Mesenchymal stem cell (in vitro differentiated cells and primary cell): ENCODE measurements at regions not wholly inside any gene's neighbourhood (a gene's known extent, or its start where the extent isn't known, plus 50 kb on each side); places are given as distances from the start of the nearest gene placed in this dataset.

Experiments
- DNase-seq: peaks from one replicate; pipeline ENCODE4 v3.0.0-alpha.2; 2013
- H2AFZ ChIP-seq: one replicate; pipeline ENCODE4 v1.6.1; 2013; ENCODE audit warnings: low read depth, mild to moderate bottlenecking, control low read depth, inconsistent platforms, low read length, moderate library complexity
- H2AK5ac ChIP-seq: 2 replicates; pipeline ENCODE4 v1.6.1; 2013; ENCODE audit warnings: low read length, moderate library complexity, mild to moderate bottlenecking, inconsistent platforms; ENCODE audit not compliant: severe bottlenecking
- H2BK120ac ChIP-seq: one replicate; pipeline ENCODE4 v1.6.1; 2013; ENCODE audit warnings: low read depth, mild to moderate bottlenecking, inconsistent platforms, low read length, moderate library complexity
- H2BK12ac ChIP-seq, 2 experiments: one replicate each; pipeline ENCODE4 v1.6.1; 2013; ENCODE audit warnings: inconsistent platforms in 2 of 2, low read length in 2 of 2, mild to moderate bottlenecking in 2 of 2, moderate library complexity in 2 of 2, control low read depth in 1 of 2
- H2BK15ac ChIP-seq: one replicate; pipeline ENCODE4 v1.6.1; 2013; ENCODE audit warnings: mild to moderate bottlenecking, low read depth, inconsistent platforms; ENCODE audit not compliant: poor library complexity, severe bottlenecking
- H2BK5ac ChIP-seq: 2 replicates; pipeline ENCODE4 v1.6.1; 2013; ENCODE audit warnings: low read depth, mild to moderate bottlenecking, low read length, control low read depth, inconsistent platforms; ENCODE audit not compliant: poor library complexity, severe bottlenecking
- H3K14ac ChIP-seq, 2 experiments: one replicate each; pipeline ENCODE4 v1.6.1; 2013; ENCODE audit warnings: inconsistent platforms in 2 of 2, low read length in 2 of 2, control low read depth in 1 of 2, mild to moderate bottlenecking in 1 of 2, moderate library complexity in 1 of 2
- H3K18ac ChIP-seq, 2 experiments: one replicate each; pipeline ENCODE4 v1.6.1; 2013; ENCODE audit warnings: inconsistent platforms in 2 of 2, low read length in 2 of 2, control low read depth in 1 of 2, low read depth in 1 of 2, mild to moderate bottlenecking in 1 of 2
- H3K23ac ChIP-seq, 2 experiments: one replicate each; pipeline ENCODE4 v1.6.1; 2013; ENCODE audit warnings: inconsistent platforms in 2 of 2, low read length in 2 of 2, mild to moderate bottlenecking in 2 of 2, moderate library complexity in 2 of 2, control low read depth in 1 of 2
- H3K27ac ChIP-seq: 2 replicates; pipeline ENCODE4 v1.5.1; 2013; ENCODE audit warnings: mild to moderate bottlenecking, moderate library complexity, low read length, control low read depth, inconsistent platforms; ENCODE audit not compliant: poor library complexity, severe bottlenecking
- H3K27me3 ChIP-seq, 2 experiments: 2 replicates each; pipeline versions ENCODE4 v1.6.1 to v1.7.0; 2013; ENCODE audit warnings: low read length in 2 of 2, mild to moderate bottlenecking in 2 of 2, moderate library complexity in 2 of 2, control low read depth in 1 of 2, inconsistent platforms in 1 of 2; ENCODE audit not compliant: control insufficient read depth in 1 of 2, insufficient read depth in 1 of 2
- H3K36me3 ChIP-seq, 2 experiments: 2 replicates each; pipeline versions ENCODE4 v1.6.1 to v1.7.0; 2013; ENCODE audit warnings: low read length in 2 of 2, control low read depth in 1 of 2, inconsistent platforms in 1 of 2, low read depth in 1 of 2, mild to moderate bottlenecking in 1 of 2; ENCODE audit not compliant: insufficient read depth in 2 of 2, control insufficient read depth in 1 of 2
- H3K4ac ChIP-seq, 2 experiments: one replicate each; pipeline ENCODE4 v1.6.1; 2013; ENCODE audit warnings: inconsistent platforms in 2 of 2, low read length in 2 of 2, mild to moderate bottlenecking in 2 of 2, moderate library complexity in 2 of 2, control low read depth in 1 of 2, low read depth in 1 of 2
- H3K4me1 ChIP-seq: 2 replicates; pipeline ENCODE4 v1.6.1; 2013; ENCODE audit warnings: low read depth, low read length, control low read depth; ENCODE audit not compliant: control insufficient read depth, insufficient read depth
- H3K4me2 ChIP-seq: 2 replicates; pipeline ENCODE4 v1.6.1; 2013; ENCODE audit warnings: low read length, mild to moderate bottlenecking, inconsistent platforms; ENCODE audit not compliant: poor library complexity, severe bottlenecking
- H3K4me3 ChIP-seq, 2 experiments: 2 replicates each; pipeline versions ENCODE4 v1.5.1 to v1.7.0; 2013; ENCODE audit warnings: low read length in 2 of 2, mild to moderate bottlenecking in 2 of 2, control low read depth in 1 of 2, low read depth in 1 of 2; ENCODE audit not compliant: insufficient read depth in 1 of 2
- H3K79me1 ChIP-seq: replicated peaks from 2 replicates; pipeline ENCODE4 v1.6.1; 2013; ENCODE audit warnings: mild to moderate bottlenecking, control low read depth, low read length, inconsistent platforms; ENCODE audit not compliant: poor library complexity, severe bottlenecking
- H3K9ac ChIP-seq: 2 replicates; pipeline ENCODE4 v1.7.0; 2013; ENCODE audit warnings: mild to moderate bottlenecking, low read length, moderate library complexity
- H3K9me3 ChIP-seq: 2 replicates; pipeline ENCODE4 v1.7.0; 2013; ENCODE audit warnings: mild to moderate bottlenecking, low read length; ENCODE audit not compliant: control insufficient read depth
- H4K8ac ChIP-seq: one replicate; pipeline ENCODE4 v1.6.1; 2013; ENCODE audit warnings: inconsistent platforms, mild to moderate bottlenecking, low read length, moderate library complexity
- H4K91ac ChIP-seq: one replicate; pipeline ENCODE4 v1.6.1; 2013; ENCODE audit warnings: mild to moderate bottlenecking, low read length, inconsistent platforms
- WGBS: methylation state at CpG from one replicate; pipeline ENCODE4 v1.1.7; 2013; ENCODE audit warnings: mixed read lengths; 5-methylcytosine and 5-hydroxymethylcytosine counted together

DNA sequence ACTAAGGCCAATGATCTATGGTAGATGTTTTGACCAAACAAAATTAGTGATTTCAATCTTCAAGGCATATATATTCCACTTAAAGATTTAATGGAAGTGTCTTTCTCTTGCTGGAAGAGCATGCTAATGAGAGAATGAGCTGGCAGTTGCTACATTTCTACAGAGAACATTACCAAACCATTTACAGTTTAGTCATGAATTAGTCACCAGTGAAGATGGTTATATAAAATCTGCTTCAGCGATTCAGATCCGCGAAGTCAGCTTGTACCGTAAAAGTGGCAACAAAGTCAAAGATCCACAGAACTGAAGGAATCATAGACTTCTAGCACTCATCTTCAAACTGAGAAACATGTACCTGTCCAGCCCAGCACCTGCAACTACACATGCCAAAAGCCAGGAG lies 156.3 kb downstream of the SLITRK5 start:
- no peak overlapping the region for H2BK15ac ChIP-seq
- H2AFZ ChIP-seq: no peak overlapping the region
- no peak overlapping the region for H4K8ac ChIP-seq
- no peaks in the 10 kb centered on the region for H3K9me3 ChIP-seq
- H3K9ac ChIP-seq: no peak overlapping the region
- H3K23ac ChIP-seq: no peak overlapping the region
- no peaks in the 10 kb centered on the region for H3K36me3 ChIP-seq
- DNase-seq: peak; percentile 71
- no peak overlapping the region for H3K14ac ChIP-seq
- H2BK5ac ChIP-seq: no peak overlapping the region
- H4K91ac ChIP-seq: no peak overlapping the region
- H2BK12ac ChIP-seq: no peak overlapping the region
- no peaks in the 10 kb centered on the region for H3K27me3 ChIP-seq
- no peak overlapping the region for H3K27ac ChIP-seq
- H3K4me3 ChIP-seq: no peak overlapping the region
- H2AK5ac ChIP-seq: no peak overlapping the region
- H3K4me2 ChIP-seq: no peak overlapping the region
- no peak overlapping the region for H3K18ac ChIP-seq
- no peak overlapping the region for H2BK120ac ChIP-seq
- no peak overlapping the region for H3K4ac ChIP-seq
- H3K4me1 ChIP-seq: no peaks in the 10 kb centered on the region
- H3K79me1 ChIP-seq: no peaks in the 10 kb centered on the region
- WGBS: 77% methylated on average over 4 of the region's 4 CpGs

DNA sequence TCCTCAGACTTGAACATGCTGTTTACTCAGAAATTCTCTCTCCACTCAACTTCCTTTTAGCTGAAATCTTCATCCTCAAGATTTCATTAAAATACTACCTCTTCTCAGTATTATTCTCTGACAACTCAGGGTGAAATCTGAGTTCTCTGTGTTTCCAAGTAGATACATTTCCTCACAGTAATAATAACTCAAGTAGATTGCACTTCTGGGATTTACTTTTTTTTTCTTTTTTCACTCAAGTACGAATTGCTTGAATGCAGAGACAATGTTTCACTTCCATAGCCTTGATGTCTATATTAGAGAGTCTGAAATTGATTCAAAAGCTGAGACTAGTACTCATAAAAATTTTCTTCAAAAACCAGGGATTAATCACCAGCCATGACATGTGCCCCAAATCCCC lies 166.4 kb downstream of the SLITRK5 start:
- H2AK5ac ChIP-seq: no peak overlapping the region
- no peak overlapping the region for H2BK120ac ChIP-seq
- no peaks in the 10 kb centered on the region for H3K36me3 ChIP-seq
- H3K18ac ChIP-seq: no peak overlapping the region
- H3K79me1 ChIP-seq: no peaks in the 10 kb centered on the region
- H2BK15ac ChIP-seq: no peak overlapping the region
- H3K4ac ChIP-seq: no peak overlapping the region
- no peak overlapping the region for H3K9ac ChIP-seq
- H3K4me3 ChIP-seq: no peak overlapping the region
- H4K91ac ChIP-seq: no peak overlapping the region
- no CpG with 5 or more reads among the region's 1 CpG for WGBS
- no peak overlapping the region for H3K14ac ChIP-seq
- H3K27ac ChIP-seq: no peak overlapping the region
- H3K27me3 ChIP-seq: no peaks in the 10 kb centered on the region
- H2BK12ac ChIP-seq: no peak overlapping the region
- H3K23ac ChIP-seq: no peak overlapping the region
- DNase-seq: no peak
- H2AFZ ChIP-seq: no peak overlapping the region
- no peaks in the 10 kb centered on the region for H3K4me1 ChIP-seq
- no peak overlapping the region for H2BK5ac ChIP-seq
- no peak overlapping the region for H4K8ac ChIP-seq
- no peaks in the 10 kb centered on the region for H3K9me3 ChIP-seq
- H3K4me2 ChIP-seq: no peak overlapping the region

GRCh38 chr13:87837946-87838345 lies 166.8 kb downstream of the SLITRK5 start:
- Histone ChIP-seq H2BK120ac (no peak overlapping the region), H2AFZ (no peak overlapping the region), H4K91ac (no peak overlapping the region), H4K8ac (no peak overlapping the region), H2BK15ac (no peak overlapping the region), H3K14ac (no peak overlapping the region), H2BK12ac (no peak overlapping the region), H3K9me3 (no peaks in the 10 kb centered on the region), H3K79me1 (no peaks in the 10 kb centered on the region), H3K18ac (no peak overlapping the region), H3K4ac (no peak overlapping the region), H3K23ac (no peak overlapping the region), H3K4me1 (no peaks in the 10 kb centered on the region), H2BK5ac (no peak overlapping the region), H2AK5ac (no peak overlapping the region), H3K4me3 (no peak overlapping the region), H3K27me3 (no peaks in the 10 kb centered on the region), H3K9ac (no peak overlapping the region), H3K4me2 (no peak overlapping the region), H3K27ac (no peak overlapping the region), H3K36me3 (no peaks in the 10 kb centered on the region)
- no peak for DNase-seq
- no CpG with 5 or more reads among the region's 1 CpG for WGBS

GRCh38 chr13:87851410-87851809 lies 180.2 kb downstream of the SLITRK5 start:
- no peak for DNase-seq
- H3K14ac ChIP-seq: no peak overlapping the region
- H3K9me3 ChIP-seq: no peaks in the 10 kb centered on the region
- H3K27ac ChIP-seq: no peak overlapping the region
- H2AFZ ChIP-seq: no peak overlapping the region
- H2BK120ac ChIP-seq: no peak overlapping the region
- H3K18ac ChIP-seq: no peak overlapping the region
- no peak overlapping the region for H2BK15ac ChIP-seq
- no peak overlapping the region for H3K4me2 ChIP-seq
- H4K8ac ChIP-seq: no peak overlapping the region
- H3K4me3 ChIP-seq: no peak overlapping the region
- no peak overlapping the region for H3K9ac ChIP-seq
- no peak overlapping the region for H2BK12ac ChIP-seq
- no peaks in the 10 kb centered on the region for H3K27me3 ChIP-seq
- H3K4ac ChIP-seq: no peak overlapping the region
- H3K4me1 ChIP-seq: no peaks in the 10 kb centered on the region
- H3K79me1 ChIP-seq: no peaks in the 10 kb centered on the region
- H4K91ac ChIP-seq: no peak overlapping the region
- no peak overlapping the region for H3K23ac ChIP-seq
- H2AK5ac ChIP-seq: no peak overlapping the region
- H2BK5ac ChIP-seq: no peak overlapping the region
- WGBS: no CpG with 5 or more reads among the region's 2 CpGs
- no peaks in the 10 kb centered on the region for H3K36me3 ChIP-seq
